ENCODE measurements at regions not wholly inside any gene's neighbourhood (a gene's known extent, or its start where the extent isn't known, plus 50 kb on each side); places are given as distances from the start of the nearest gene placed in this dataset.

GRCh38 chr17:81345228-81346089, 49.8 kb upstream of the BAHCC1 start:
- TF ChIP-seq, protein P1, sequence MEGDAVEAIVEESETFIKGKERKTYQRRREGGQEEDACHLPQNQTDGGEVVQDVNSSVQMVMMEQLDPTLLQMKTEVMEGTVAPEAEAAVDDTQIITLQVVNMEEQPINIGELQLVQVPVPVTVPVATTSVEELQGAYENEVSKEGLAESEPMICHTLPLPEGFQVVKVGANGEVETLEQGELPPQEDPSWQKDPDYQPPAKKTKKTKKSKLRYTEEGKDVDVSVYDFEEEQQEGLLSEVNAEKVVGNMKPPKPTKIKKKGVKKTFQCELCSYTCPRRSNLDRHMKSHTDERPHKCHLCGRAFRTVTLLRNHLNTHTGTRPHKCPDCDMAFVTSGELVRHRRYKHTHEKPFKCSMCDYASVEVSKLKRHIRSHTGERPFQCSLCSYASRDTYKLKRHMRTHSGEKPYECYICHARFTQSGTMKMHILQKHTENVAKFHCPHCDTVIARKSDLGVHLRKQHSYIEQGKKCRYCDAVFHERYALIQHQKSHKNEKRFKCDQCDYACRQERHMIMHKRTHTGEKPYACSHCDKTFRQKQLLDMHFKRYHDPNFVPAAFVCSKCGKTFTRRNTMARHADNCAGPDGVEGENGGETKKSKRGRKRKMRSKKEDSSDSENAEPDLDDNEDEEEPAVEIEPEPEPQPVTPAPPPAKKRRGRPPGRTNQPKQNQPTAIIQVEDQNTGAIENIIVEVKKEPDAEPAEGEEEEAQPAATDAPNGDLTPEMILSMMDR (IDR thresholded peaks at IDR 0.05), result no peak
- TF ChIP-seq ZFX (IDR thresholded peaks at IDR 0.05; ENCODE audit: borderline replicate concordance), result no peak

All from 22Rv1 (cell line).